NB4 (cell line): ENCODE measurements at regions not wholly inside any gene's neighbourhood (a gene's known extent, or its start where the extent isn't known, plus 50 kb on each side); places are given as distances from the start of the nearest gene placed in this dataset.

Experiments used
- DNase-seq: peaks from one replicate; pipeline ENCODE4 v3.0.0; 2010; ENCODE audit warnings: low read depth
- H3K4me3 ChIP-seq: one replicate; pipeline ENCODE4 v1.5.1; 2011; ENCODE audit warnings: mild to moderate bottlenecking, low read depth, low read length, moderate library complexity
- CTCF ChIP-seq: IDR thresholded peaks from one replicate; pipeline ENCODE4 v1.5.1; 2012; ENCODE audit warnings: low read depth, low read length
- MAX ChIP-seq: IDR thresholded peaks from 2 replicates; pipeline ENCODE4 v1.6.1; 2011; ENCODE audit warnings: low read depth, low read length
- MYC ChIP-seq: IDR thresholded peaks from 2 replicates; pipeline ENCODE4 v1.6.1; 2011; ENCODE audit warnings: low read depth, low read length
- POLR2A ChIP-seq: IDR thresholded peaks from 2 replicates; pipeline ENCODE4 v1.6.1; 2011; ENCODE audit warnings: mild to moderate bottlenecking; ENCODE audit not compliant: insufficient read length; ENCODE audit errors: extremely low read depth

GRCh38 chr15:95843241-95843910 is 487.1 kb upstream of the NR2F2 start:
- H3K4me3 ChIP-seq = no peak overlapping the region
- TF ChIP-seq MAX = no peak
- TF ChIP-seq MYC = no peak
- TF ChIP-seq CTCF = no peak
- TF ChIP-seq POLR2A = no peak
- no peak for DNase-seq

GRCh38 chr15:95845862-95846515 is 484.5 kb upstream of the NR2F2 start:
- DNase-seq = no peak
- no peak for TF ChIP-seq MYC
- no peak for TF ChIP-seq CTCF
- no peak for TF ChIP-seq POLR2A
- no peak for TF ChIP-seq MAX
- no peak overlapping the region for H3K4me3 ChIP-seq

GRCh38 chr15:95848126-95848525 is 482.4 kb upstream of the NR2F2 start:
- TF ChIP-seq POLR2A (no peak), CTCF (no peak), MAX (no peak), MYC (no peak)
- H3K4me3 ChIP-seq = no peak overlapping the region
- no peak for DNase-seq

GRCh38 chr15:95850837-95851236 is 479.7 kb upstream of the NR2F2 start:
- TF ChIP-seq MYC (no peak), MAX (no peak), CTCF (no peak), POLR2A (no peak)
- no peak for DNase-seq
- no peak overlapping the region for H3K4me3 ChIP-seq

- DNase-seq = no peak
- TF ChIP-seq MYC (no peak), POLR2A (no peak), CTCF (no peak), MAX (no peak)
- H3K4me3 ChIP-seq = no peak overlapping the region
Observed at GRCh38 chr15:95853350-95853749, 477.1 kb upstream of the NR2F2 start.
